Common myeloid progenitor, CD34-positive (primary cell): ENCODE measurements at regions not wholly inside any gene's neighbourhood (a gene's known extent, or its start where the extent isn't known, plus 50 kb on each side); places are given as distances from the start of the nearest gene placed in this dataset.

Source experiments
- CTCF ChIA-PET: fragments of 350-600 bp; sonication (Branson Sonifier 250); formaldehyde crosslinking; loops from one replicate; lab custom pipeline; 2021; ENCODE audit warnings: antibody characterized with exemption; lab: Charles Lee
- POLR2A ChIA-PET: fragments of 350-600 bp; sonication (Branson Sonifier 250); formaldehyde crosslinking; loops from one replicate; lab custom pipeline; 2021; ENCODE audit warnings: antibody characterized with exemption; lab: Charles Lee
- DNase-seq, 3 donors: peaks; one replicate each; pipeline versions ENCODE4 v3.0.0 to v3.0.0-alpha.2; 2013
- H3K27ac ChIP-seq, 2 experiments: 1 replicate in 1 of 2; 2 replicates in 1 of 2; pipeline ENCODE4 v1.7.0; 2013; ENCODE audit warnings: inconsistent platforms in 2 of 2, low read length in 2 of 2, mild to moderate bottlenecking in 2 of 2, low read depth in 1 of 2, moderate library complexity in 1 of 2; ENCODE audit not compliant: severe bottlenecking in 2 of 2, insufficient read depth in 1 of 2, poor library complexity in 1 of 2
- H3K27me3 ChIP-seq, 5 experiments: replicated peaks in 2 of 5; 1 replicate in 3 of 5; 2 replicates in 2 of 5; pipeline versions ENCODE4 v1.6.1 to v1.7.0; 2013; ENCODE audit warnings: low read length in 4 of 5, mild to moderate bottlenecking in 2 of 5, moderate library complexity in 2 of 5, inconsistent platforms in 1 of 5; ENCODE audit not compliant: insufficient read depth in 5 of 5, control insufficient read depth in 4 of 5
- H3K36me3 ChIP-seq, 4 experiments: 1 replicate in 2 of 4; 2 replicates in 2 of 4; pipeline versions ENCODE4 v1.6.1 to v1.7.0; 2013; ENCODE audit warnings: low read length in 3 of 4, control low read depth in 1 of 4, mild to moderate bottlenecking in 1 of 4; ENCODE audit not compliant: control insufficient read depth in 4 of 4, insufficient read depth in 4 of 4
- H3K4me1 ChIP-seq, 4 experiments: 1 replicate in 3 of 4; 2 replicates in 1 of 4; pipeline versions ENCODE4 v1.6.1 to v1.7.1; 2013; ENCODE audit warnings: low read length in 3 of 4, mild to moderate bottlenecking in 3 of 4, control low read depth in 1 of 4, inconsistent platforms in 1 of 4, moderate library complexity in 1 of 4; ENCODE audit not compliant: control insufficient read depth in 4 of 4, insufficient read depth in 4 of 4; ENCODE audit errors: control extremely low read depth in 1 of 4
- H3K4me3 ChIP-seq, 7 experiments: 1 replicate in 4 of 7; 2 replicates in 3 of 7; pipeline versions ENCODE4 v1.5.1 to v1.7.0; 2013; ENCODE audit warnings: mild to moderate bottlenecking in 7 of 7, low read length in 6 of 7, moderate library complexity in 6 of 7, inconsistent platforms in 2 of 7, low read depth in 2 of 7, control low read depth in 1 of 7; ENCODE audit not compliant: insufficient read depth in 4 of 7, control insufficient read depth in 1 of 7; ENCODE audit errors: extremely low read depth in 1 of 7
- H3K9me3 ChIP-seq, 5 experiments: 1 replicate in 4 of 5; 2 replicates in 1 of 5; pipeline versions ENCODE4 v1.6.1 to v1.7.1; 2013; ENCODE audit warnings: low read length in 4 of 5, mild to moderate bottlenecking in 2 of 5, inconsistent platforms in 1 of 5, low read depth in 1 of 5, moderate library complexity in 1 of 5; ENCODE audit not compliant: control insufficient read depth in 4 of 5, insufficient read depth in 2 of 5; ENCODE audit errors: control extremely low read depth in 1 of 5
- whole genome bisulfite sequencing: methylation state at CpG from one replicate; pipeline ENCODE4 v1.1.5; 2013; ENCODE audit not compliant: insufficient coverage; 5-methylcytosine and 5-hydroxymethylcytosine counted together

GRCh38 chr14:53456931-53457330 is 303.8 kb upstream of the DDHD1 start:
- ChIA-PET POLR2A (no interaction called here), CTCF (no interaction called here)
- H3K4me1 ChIP-seq, result no peaks in the 10 kb centered on the region
- WGBS, result no CpG with 5 or more reads among the region's 1 CpG
- no peak for DNase-seq
- H3K27me3 ChIP-seq, result no peaks in the 10 kb centered on the region
- no peak overlapping the region for H3K27ac ChIP-seq
- H3K36me3 ChIP-seq, result no peaks in the 10 kb centered on the region
- no peak overlapping the region for H3K4me3 ChIP-seq
- H3K9me3 ChIP-seq, result no peaks in the 10 kb centered on the region

- no peaks in the 10 kb centered on the region for H3K9me3 ChIP-seq
- POLR2A ChIA-PET, result no interaction called here
- CTCF ChIA-PET, result interaction anchor here (1.6 kb wide), 1 partner anchor 21 kb away, joined by 6 read pairs; no protein-coding TSS in a partner anchor
- H3K36me3 ChIP-seq, result no peaks in the 10 kb centered on the region
- H3K27me3 ChIP-seq, result no peaks in the 10 kb centered on the region
- no peaks in the 10 kb centered on the region for H3K4me1 ChIP-seq
- no peak overlapping the region for H3K27ac ChIP-seq
- 97% methylated on average over 3 of the region's 4 CpGs for WGBS
- DNase-seq, result no peak
- no peak overlapping the region for H3K4me3 ChIP-seq
Observed at GRCh38 chr14:53452005-53452673, 299.0 kb upstream of the DDHD1 start.

GRCh38 chr14:53450871-53451270 is 297.7 kb upstream of the DDHD1 start:
- H3K4me1 ChIP-seq, result no peaks in the 10 kb centered on the region
- ChIA-PET CTCF (interaction anchor here (1.6 kb wide), 1 partner anchor 20 kb away, joined by 6 read pairs; no protein-coding TSS in a partner anchor), POLR2A (no interaction called here)
- H3K9me3 ChIP-seq, result no peaks in the 10 kb centered on the region
- H3K4me3 ChIP-seq, result no peak overlapping the region
- no CpG with 5 or more reads among the region's 3 CpGs for WGBS
- DNase-seq, result no peak
- no peaks in the 10 kb centered on the region for H3K27me3 ChIP-seq
- no peaks in the 10 kb centered on the region for H3K36me3 ChIP-seq
- H3K27ac ChIP-seq, result no peak overlapping the region

GRCh38 chr14:53448682-53449081 is 295.6 kb upstream of the DDHD1 start:
- Histone ChIP-seq H3K27me3 (no peaks in the 10 kb centered on the region), H3K4me1 (no peaks in the 10 kb centered on the region), H3K27ac (no peak overlapping the region), H3K4me3 (no peak overlapping the region), H3K9me3 (no peaks in the 10 kb centered on the region), H3K36me3 (no peaks in the 10 kb centered on the region)
- 90% methylated on average over 2 of the region's 2 CpGs for WGBS
- no peak for DNase-seq
- ChIA-PET CTCF (no interaction called here), POLR2A (interaction anchor here (0.7 kb wide), 1 partner anchor 719 kb away, joined by 3 read pairs; no protein-coding TSS in a partner anchor)

- Histone ChIP-seq H3K27ac (no peak overlapping the region), H3K4me1 (no peaks in the 10 kb centered on the region), H3K27me3 (no peaks in the 10 kb centered on the region), H3K4me3 (no peak overlapping the region), H3K9me3 (peaks cover 0 to 1% (median 0%) of the 10 kb centered on the region in 5 experiments), H3K36me3 (no peaks in the 10 kb centered on the region)
- POLR2A ChIA-PET, result interaction anchor here (0.6 kb wide), 1 partner anchor 184 kb away, joined by 3 read pairs; no protein-coding TSS in a partner anchor
- whole genome bisulfite sequencing, result 88% methylated on average over 1 of the region's 5 CpGs
- CTCF ChIA-PET, result no interaction called here
- DNase-seq, result no peak
Observed at GRCh38 chr14:53444677-53445312, 291.7 kb upstream of the DDHD1 start.

- H3K4me3 ChIP-seq, result no peak overlapping the region
- CTCF ChIA-PET, result interaction anchor here (0.9 kb wide), 1 partner anchor 9 kb away, joined by 3 read pairs; no protein-coding TSS in a partner anchor
- POLR2A ChIA-PET, result no interaction called here
Observed at GRCh38 chr14:53441789-53442188, 288.7 kb upstream of the DDHD1 start.

GRCh38 chr14:53437858-53438257 is 284.7 kb upstream of the DDHD1 start:
- no peak for DNase-seq
- ChIA-PET POLR2A (no interaction called here), CTCF (no interaction called here)
- no peaks in the 10 kb centered on the region for H3K36me3 ChIP-seq
- no peak overlapping the region for H3K27ac ChIP-seq
- no peaks in the 10 kb centered on the region for H3K4me1 ChIP-seq
- H3K9me3 ChIP-seq, result peaks cover 0 to 2% (median 0%) of the 10 kb centered on the region in 5 experiments
- H3K4me3 ChIP-seq, result no peak overlapping the region
- no peaks in the 10 kb centered on the region for H3K27me3 ChIP-seq

More at GRCh38 chr14:53441789-53442188, 288.7 kb upstream of the DDHD1 start:
- Histone ChIP-seq H3K27me3 (no peaks in the 10 kb centered on the region), H3K36me3 (no peaks in the 10 kb centered on the region), H3K9me3 (peaks cover 0 to 2% (median 0%) of the 10 kb centered on the region in 5 experiments), H3K27ac (no peak overlapping the region), H3K4me1 (no peaks in the 10 kb centered on the region)
- no peak for DNase-seq
- 97% methylated on average over 6 of the region's 6 CpGs for WGBS
